ENCODE measurements at regions not wholly inside any gene's neighbourhood (a gene's known extent, or its start where the extent isn't known, plus 50 kb on each side); places are given as distances from the start of the nearest gene placed in this dataset.

DNA sequence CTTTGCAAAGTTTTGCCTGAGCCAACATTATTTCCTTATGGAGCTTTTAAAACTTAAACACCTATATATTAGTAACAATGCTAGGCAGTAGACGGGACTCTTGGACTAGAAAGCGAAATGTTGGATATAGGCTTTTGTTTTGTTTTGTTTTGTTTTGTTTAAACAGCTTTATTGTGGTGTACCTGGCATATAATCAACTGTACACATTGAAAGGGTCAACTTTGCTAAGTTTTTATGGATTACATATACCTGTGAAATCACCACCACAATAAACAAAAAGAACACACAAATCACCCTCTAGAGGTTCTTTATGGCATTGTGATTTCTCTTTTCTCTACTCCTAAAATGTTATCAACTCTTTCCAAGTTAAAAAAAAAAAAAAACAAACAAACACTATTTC is 184.9 kb upstream of the LNX1 start:
- TF ChIP-seq, protein P1, sequence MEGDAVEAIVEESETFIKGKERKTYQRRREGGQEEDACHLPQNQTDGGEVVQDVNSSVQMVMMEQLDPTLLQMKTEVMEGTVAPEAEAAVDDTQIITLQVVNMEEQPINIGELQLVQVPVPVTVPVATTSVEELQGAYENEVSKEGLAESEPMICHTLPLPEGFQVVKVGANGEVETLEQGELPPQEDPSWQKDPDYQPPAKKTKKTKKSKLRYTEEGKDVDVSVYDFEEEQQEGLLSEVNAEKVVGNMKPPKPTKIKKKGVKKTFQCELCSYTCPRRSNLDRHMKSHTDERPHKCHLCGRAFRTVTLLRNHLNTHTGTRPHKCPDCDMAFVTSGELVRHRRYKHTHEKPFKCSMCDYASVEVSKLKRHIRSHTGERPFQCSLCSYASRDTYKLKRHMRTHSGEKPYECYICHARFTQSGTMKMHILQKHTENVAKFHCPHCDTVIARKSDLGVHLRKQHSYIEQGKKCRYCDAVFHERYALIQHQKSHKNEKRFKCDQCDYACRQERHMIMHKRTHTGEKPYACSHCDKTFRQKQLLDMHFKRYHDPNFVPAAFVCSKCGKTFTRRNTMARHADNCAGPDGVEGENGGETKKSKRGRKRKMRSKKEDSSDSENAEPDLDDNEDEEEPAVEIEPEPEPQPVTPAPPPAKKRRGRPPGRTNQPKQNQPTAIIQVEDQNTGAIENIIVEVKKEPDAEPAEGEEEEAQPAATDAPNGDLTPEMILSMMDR (IDR thresholded peaks at IDR 0.05): no peak
- Histone ChIP-seq H3K9me3 (replicated peaks in 1 of 2; ENCODE audit: control insufficient read depth in 1 of 2, insufficient read depth in 1 of 2, low read length in 2 of 2) (no peaks in the 10 kb centered on the region), H3K4me2 (replicated peaks; ENCODE audit: extremely low read depth, low read length, poor library complexity, severe bottlenecking) (no peak overlapping the region), H3K79me2 (ENCODE audit: insufficient read depth, low read length) (no peaks in the 10 kb centered on the region), H3K27ac (ENCODE audit: low read depth in 1 of 2, low read length in 2 of 2) (no peak overlapping the region), H3K4me1 (ENCODE audit: control insufficient read depth in 1 of 2, insufficient read depth in 2 of 2, low read length in 2 of 2) (no peaks in the 10 kb centered on the region), H3K36me3 (replicated peaks in 1 of 2; ENCODE audit: control insufficient read depth in 1 of 2, insufficient read depth in 2 of 2, low read length in 2 of 2) (no peaks in the 10 kb centered on the region), H3K4me3 (replicated peaks in 1 of 3; ENCODE audit: low read depth in 2 of 3, low read length in 3 of 3) (no peak overlapping the region), H3K27me3 (ENCODE audit: control insufficient read depth in 2 of 2, insufficient read depth in 2 of 2, low read length in 2 of 2) (no peaks in the 10 kb centered on the region), H2AFZ (ENCODE audit: insufficient read depth, low read depth, low read length, poor library complexity, severe bottlenecking) (no peak overlapping the region), H4K20me1 (ENCODE audit: insufficient read depth, low read length) (no peaks in the 10 kb centered on the region), H3K9ac (ENCODE audit: insufficient read depth, low read length, poor library complexity, severe bottlenecking) (no peak overlapping the region)
- peaks cover 6% of the 10 kb centered on the region for H3K4me1 Mint-ChIP-seq
- no CpG with 5 or more reads among the region's 2 CpGs for WGBS (ENCODE audit: insufficient coverage)
- no peaks in the 10 kb centered on the region for H3K9me3 Mint-ChIP-seq
- intact Hi-C loops (cut with micrococcal nuclease): no loop called here
- H3K27me3 Mint-ChIP-seq (ENCODE audit: low read depth in 3 of 3): peaks cover 1 to 3% (median 2%) of the 10 kb centered on the region in 3 donors
- H3K27ac Mint-ChIP-seq: no peak overlapping the region
- H3K36me3 Mint-ChIP-seq: no peaks in the 10 kb centered on the region
- no peak overlapping the region for H3K4me3 Mint-ChIP-seq
- DNase-seq: no peak

DNA sequence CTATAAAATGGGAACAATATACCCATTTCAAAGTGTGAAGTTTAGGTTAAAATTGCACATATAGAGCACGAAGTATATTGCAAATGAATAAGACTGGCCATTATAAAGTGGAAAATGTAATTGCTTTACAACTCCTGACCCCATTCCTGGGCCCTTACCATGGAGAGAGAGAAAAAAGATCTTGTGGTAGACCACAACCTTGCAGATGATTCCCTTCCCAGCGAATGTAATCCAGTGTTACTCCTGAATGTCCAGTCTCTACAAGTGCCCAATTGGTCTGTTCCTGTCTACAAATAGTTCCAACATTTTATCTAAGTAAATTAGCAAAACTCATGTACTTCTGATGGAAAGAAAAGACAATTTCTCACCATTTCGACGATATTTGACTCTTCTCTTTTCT is 184.1 kb upstream of the LNX1 start:
- Histone ChIP-seq H3K4me1 (ENCODE audit: control insufficient read depth in 1 of 2, insufficient read depth in 2 of 2, low read length in 2 of 2) (no peaks in the 10 kb centered on the region), H3K4me3 (replicated peaks in 1 of 3; ENCODE audit: low read depth in 2 of 3, low read length in 3 of 3) (no peak overlapping the region), H3K27me3 (ENCODE audit: control insufficient read depth in 2 of 2, insufficient read depth in 2 of 2, low read length in 2 of 2) (no peaks in the 10 kb centered on the region), H3K4me2 (replicated peaks; ENCODE audit: extremely low read depth, low read length, poor library complexity, severe bottlenecking) (no peak overlapping the region), H3K9me3 (replicated peaks in 1 of 2; ENCODE audit: control insufficient read depth in 1 of 2, insufficient read depth in 1 of 2, low read length in 2 of 2) (no peaks in the 10 kb centered on the region), H3K79me2 (ENCODE audit: insufficient read depth, low read length) (no peaks in the 10 kb centered on the region), H3K36me3 (replicated peaks in 1 of 2; ENCODE audit: control insufficient read depth in 1 of 2, insufficient read depth in 2 of 2, low read length in 2 of 2) (no peaks in the 10 kb centered on the region), H3K9ac (ENCODE audit: insufficient read depth, low read length, poor library complexity, severe bottlenecking) (no peak overlapping the region), H2AFZ (ENCODE audit: insufficient read depth, low read depth, low read length, poor library complexity, severe bottlenecking) (no peak overlapping the region), H3K27ac (ENCODE audit: low read depth in 1 of 2, low read length in 2 of 2) (no peak overlapping the region), H4K20me1 (ENCODE audit: insufficient read depth, low read length) (no peaks in the 10 kb centered on the region)
- peaks cover 0 to 3% (median 2%) of the 10 kb centered on the region in 3 donors for H3K27me3 Mint-ChIP-seq (ENCODE audit: low read depth in 3 of 3)
- peaks cover 6% of the 10 kb centered on the region for H3K4me1 Mint-ChIP-seq
- H3K9me3 Mint-ChIP-seq: no peaks in the 10 kb centered on the region
- intact Hi-C loops (cut with micrococcal nuclease): no loop called here
- H3K4me3 Mint-ChIP-seq: no peak overlapping the region
- DNase-seq: no peak
- H3K36me3 Mint-ChIP-seq: no peaks in the 10 kb centered on the region
- TF ChIP-seq, protein P1 (IDR thresholded peaks at IDR 0.05): no peak
- WGBS (ENCODE audit: insufficient coverage): no CpG with 5 or more reads among the region's 4 CpGs
- H3K27ac Mint-ChIP-seq: no peak overlapping the region

Measured in CD14-positive monocyte (primary cell).